ENCODE measurements at regions not wholly inside any gene's neighbourhood (a gene's known extent, or its start where the extent isn't known, plus 50 kb on each side); places are given as distances from the start of the nearest gene placed in this dataset.
"Not testable (repeated sequence)": the region's sequence is repeated elsewhere in the genome, so short reads cannot be mapped to it uniquely, and the experiment has no call there.

DNA sequence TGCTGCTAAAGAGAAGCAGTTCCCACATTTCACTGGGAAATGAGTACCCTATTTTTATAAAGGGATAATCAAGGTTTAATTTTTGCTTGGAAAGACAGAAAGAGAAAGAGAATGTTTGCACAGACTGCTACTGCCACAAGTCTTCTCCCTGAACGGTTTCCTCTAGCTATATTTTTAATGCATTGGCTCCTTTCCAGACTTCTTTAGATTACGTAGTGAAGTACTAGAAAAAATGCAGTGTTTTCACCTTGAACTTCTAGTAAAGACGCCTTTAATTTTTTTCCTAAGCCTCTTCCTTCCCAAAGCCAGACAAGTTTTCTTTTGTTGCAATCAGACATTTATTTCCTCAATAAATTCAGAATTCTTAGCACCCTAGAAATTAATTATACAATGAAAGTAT, 248.3 kb upstream of the CCDC54 start:
- DNase-seq, result no peak

DNA sequence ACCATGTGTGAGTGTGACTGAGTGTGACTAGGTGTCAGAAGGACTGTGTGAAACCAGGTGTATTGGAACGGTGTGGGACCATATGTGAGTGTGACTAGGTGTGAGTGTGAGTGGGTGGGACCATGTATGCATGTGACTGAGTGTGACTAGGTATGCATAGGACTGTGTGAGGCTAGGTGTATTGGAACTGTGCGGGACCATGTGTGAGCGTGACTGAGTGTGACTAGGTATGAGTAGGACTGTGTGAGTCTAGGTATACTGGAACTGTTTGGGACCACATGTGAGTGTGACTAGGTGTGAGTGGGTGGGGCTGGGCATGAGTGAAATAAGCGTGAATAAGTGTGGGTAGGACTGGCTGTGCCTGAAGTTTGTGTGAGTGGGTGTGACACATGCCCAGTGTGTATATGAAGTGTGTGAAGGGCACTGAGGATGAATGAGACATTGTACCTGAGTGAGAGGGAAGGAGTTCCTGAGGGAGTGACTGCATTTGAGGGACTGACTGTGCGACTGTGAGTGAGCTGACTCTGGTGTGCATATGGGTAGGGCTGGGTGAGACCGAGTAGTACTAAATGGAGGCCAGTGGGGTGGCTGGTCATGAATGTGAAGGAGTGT, 247.0 kb upstream of the CCDC54 start:
- DNase-seq, result no peak

DNA sequence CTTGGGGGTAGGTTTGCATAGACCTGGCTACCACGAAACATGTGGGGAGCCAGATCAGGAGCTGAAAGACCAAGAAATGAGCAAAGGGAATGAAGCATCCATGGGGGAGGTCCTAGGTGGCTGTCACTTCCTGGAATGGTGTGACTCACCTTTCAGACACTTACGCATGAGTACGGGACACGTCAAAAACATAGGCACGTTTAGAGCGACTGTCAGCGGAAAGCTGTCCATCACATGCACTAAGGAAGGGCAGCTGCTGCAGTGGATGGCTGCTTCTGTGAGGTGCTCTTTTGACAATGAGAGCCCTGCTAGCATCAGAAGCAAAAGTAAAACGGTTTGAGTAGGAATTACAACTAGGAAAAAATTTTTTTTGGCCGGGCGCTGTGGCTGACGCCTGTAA, 244.6 kb upstream of the CCDC54 start:
- DNase-seq, result no peak

GRCh38 chr3:107133891-107134290, 243.3 kb upstream of the CCDC54 start:
- no peak for DNase-seq

- no peak for DNase-seq
Measured at GRCh38 chr3:107142171-107142570, 235.1 kb upstream of the CCDC54 start.

- no peak for DNase-seq
Measured at GRCh38 chr3:107142786-107143575, 234.3 kb upstream of the CCDC54 start.

DNA sequence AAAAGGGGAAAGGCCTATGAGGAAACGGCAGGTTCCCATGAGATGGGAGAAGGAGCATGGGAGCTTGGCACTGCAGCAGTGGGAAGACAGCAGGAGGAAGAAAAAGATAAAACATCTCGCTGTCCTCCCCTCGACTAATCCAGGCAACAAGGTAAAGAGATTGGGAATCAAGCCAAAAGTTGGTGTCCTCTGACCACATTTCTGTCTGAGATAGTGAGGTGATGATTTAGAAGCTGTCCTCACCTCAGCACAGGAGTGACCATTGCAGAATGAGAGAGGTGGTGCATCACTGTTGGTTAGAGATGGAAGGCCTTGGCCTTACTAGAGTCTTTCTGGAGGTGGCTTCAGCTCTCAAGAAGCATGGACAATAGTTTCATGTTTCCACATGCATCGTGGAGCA, 226.6 kb upstream of the CCDC54 start:
- no peak for DNase-seq

- DNase-seq, result no peak
Measured at GRCh38 chr3:107153981-107154380, 223.3 kb upstream of the CCDC54 start.

DNA sequence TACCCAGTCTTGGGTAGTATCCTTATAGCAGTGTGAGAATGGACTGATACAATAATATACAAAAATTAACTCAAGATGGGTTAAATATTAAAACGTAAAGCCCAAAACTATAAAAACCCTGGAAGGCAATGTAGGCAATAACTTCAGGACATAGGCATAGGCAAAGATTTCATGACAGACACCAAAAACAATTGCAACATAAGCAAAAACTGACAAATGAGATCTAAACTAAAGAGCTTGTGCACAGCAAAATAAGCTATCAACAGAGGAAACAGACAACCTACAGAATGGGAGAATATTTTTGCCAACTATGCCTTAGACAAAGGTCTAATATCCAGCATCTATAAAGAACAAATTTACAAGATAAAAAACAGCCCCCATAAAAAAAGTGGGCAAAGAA, 204.8 kb upstream of the CCDC54 start:
- no peak for DNase-seq

- DNase-seq, result no peak
Measured at GRCh38 chr3:107184375-107184774, 192.9 kb upstream of the CCDC54 start.

GRCh38 chr3:107188262-107188661, 189.0 kb upstream of the CCDC54 start:
- no peak for DNase-seq

- DNase-seq, result no peak
Measured at GRCh38 chr3:107189158-107189791, 188.0 kb upstream of the CCDC54 start.

GRCh38 chr3:107193116-107193515, 184.1 kb upstream of the CCDC54 start:
- DNase-seq, result no peak

- no peak for DNase-seq
Measured at GRCh38 chr3:107198581-107199181, 178.6 kb upstream of the CCDC54 start.

DNA sequence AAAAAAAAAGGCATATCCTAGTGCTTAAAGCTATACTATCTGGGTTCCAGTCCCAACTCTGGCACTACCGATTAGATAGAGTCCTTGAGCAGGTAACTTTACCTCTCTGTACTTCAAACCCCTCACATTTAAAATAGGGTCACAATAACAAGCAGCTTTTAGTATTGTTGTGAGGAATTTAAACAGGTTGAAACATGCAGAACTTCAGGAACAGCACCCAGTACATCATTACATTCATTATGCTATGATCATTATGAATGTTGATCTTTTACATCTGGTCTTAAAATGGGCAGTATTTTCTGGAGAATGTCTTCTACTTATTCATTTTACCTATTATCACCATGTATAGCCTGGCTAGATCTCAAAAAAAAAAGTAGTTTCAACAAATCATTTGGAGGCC, 176.1 kb upstream of the CCDC54 start:
- no peak for DNase-seq

- DNase-seq, result not testable (repeated sequence)
Measured at GRCh38 chr3:107202885-107203284, 174.4 kb upstream of the CCDC54 start.

- DNase-seq, result no peak
Measured at GRCh38 chr3:107204121-107204520, 173.1 kb upstream of the CCDC54 start.

GRCh38 chr3:107205358-107205757, 171.9 kb upstream of the CCDC54 start:
- DNase-seq, result no peak

- DNase-seq, result no peak
Measured at GRCh38 chr3:107206141-107206540, 171.1 kb upstream of the CCDC54 start.

DNA sequence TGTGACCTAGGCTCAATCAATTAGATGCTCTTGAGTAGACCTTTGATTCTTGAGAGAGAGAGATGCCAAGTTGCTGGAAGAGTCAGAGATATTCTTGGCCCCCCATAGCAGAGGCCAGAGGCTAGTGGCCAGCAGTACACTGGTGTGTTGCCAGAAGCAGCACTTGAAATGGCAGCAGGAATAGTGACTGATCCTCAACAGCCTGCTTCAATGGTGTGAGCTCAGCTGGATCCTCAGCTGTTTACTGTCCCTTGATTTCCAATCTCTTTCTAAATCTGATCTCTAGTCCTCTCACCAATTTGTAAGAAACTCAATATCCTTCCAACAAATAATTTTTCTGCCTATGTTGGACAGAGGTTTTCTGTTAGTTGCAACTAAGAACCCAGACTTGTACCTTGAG, 170.3 kb upstream of the CCDC54 start:
- DNase-seq, result no peak

DNA sequence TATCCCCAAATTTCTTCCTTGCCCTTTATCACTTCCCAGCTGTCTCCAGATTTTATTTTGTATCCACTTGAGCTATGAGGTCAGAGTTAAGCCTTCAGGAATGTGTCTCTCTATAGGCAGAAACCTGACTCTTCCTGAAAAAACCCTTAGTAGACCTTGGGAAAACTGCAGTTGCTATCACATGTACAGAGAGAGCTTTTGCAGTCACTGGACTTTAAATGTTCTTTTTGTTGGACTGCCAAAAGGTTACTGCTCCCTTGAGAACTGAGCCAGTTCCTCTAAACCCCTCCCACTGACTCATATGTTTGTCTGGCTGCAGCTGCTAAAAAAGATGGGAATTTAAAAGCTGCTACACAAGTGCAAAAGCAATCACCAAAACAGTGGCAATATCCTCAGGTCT, 169.1 kb upstream of the CCDC54 start:
- no peak for DNase-seq

DNA sequence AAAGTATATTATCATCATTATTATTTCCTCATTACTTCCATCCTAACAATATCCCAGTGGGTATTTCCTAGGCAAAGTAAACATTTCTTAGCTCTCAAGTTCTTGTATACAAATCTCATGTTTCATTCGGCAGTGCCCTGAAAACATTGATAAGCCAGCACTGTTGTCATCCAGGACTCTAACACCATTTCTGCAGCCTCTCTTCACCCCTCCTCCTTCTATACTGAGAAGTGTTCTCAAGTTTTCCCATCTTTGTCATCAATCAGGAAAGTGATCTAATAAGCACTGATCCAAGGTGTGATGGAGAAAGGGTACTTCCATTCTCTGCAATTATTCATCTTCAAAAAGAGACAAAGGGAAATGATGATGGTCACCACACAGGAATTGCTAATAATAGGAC, 168.4 kb upstream of the CCDC54 start:
- DNase-seq, result no peak

GRCh38 chr3:107209302-107209990, 167.8 kb upstream of the CCDC54 start:
- DNase-seq, result no peak
